ENCODE measurements at regions not wholly inside any gene's neighbourhood (a gene's known extent, or its start where the extent isn't known, plus 50 kb on each side); places are given as distances from the start of the nearest gene placed in this dataset.

DNA sequence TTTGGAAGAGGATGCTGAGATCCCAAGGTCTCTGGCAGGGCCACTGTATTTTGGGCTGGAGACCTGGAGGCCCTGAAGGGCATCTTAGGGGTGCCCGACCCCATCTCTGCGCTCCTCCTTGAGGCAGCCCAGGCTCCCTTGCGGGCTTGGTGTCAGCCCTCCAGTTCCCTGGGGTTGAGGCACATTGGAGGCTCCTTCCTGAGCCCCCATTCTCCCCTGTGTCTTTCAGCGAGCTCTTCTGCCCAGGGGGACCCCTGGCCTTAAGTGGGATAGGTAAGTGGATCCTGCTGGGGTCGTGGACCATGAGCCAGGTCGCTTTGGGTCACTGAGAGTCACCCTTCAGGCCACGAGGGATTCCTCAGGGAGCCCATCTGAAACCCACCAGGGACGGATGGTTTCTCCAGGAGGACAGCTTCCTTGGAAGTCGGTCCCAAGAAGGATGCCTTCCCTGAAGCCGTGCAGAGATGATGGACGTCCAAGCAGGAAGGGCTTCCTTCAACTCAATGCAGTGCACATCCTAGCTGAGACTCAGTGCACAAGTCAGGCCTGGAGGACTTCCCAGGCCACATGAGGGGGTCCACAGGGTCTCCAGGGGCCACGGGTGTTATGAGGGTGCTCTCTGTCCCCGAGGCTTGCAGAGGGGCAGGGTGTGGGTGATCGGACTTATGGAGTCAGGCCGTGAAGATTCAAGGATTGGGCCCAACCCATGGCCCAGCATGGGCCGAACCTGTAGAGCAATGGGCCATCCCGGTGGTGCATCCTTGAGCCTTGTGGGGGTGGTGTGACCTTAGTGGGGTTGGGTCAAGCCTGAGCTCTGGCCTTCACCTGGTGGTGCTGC is 224.3 kb downstream of the SNRPN start:
- peak; percentile 5 for DNase-seq (ENCODE audit: insufficient read length, low spot score)
- TF ChIP-seq POLR2A (IDR thresholded peaks at IDR 0.05; ENCODE audit: low read depth, low read length) (no peak), SPI1 (IDR thresholded peaks at IDR 0.05; ENCODE audit: low read depth, low read length) (no peak)
- no peak for FAIRE-seq

DNA sequence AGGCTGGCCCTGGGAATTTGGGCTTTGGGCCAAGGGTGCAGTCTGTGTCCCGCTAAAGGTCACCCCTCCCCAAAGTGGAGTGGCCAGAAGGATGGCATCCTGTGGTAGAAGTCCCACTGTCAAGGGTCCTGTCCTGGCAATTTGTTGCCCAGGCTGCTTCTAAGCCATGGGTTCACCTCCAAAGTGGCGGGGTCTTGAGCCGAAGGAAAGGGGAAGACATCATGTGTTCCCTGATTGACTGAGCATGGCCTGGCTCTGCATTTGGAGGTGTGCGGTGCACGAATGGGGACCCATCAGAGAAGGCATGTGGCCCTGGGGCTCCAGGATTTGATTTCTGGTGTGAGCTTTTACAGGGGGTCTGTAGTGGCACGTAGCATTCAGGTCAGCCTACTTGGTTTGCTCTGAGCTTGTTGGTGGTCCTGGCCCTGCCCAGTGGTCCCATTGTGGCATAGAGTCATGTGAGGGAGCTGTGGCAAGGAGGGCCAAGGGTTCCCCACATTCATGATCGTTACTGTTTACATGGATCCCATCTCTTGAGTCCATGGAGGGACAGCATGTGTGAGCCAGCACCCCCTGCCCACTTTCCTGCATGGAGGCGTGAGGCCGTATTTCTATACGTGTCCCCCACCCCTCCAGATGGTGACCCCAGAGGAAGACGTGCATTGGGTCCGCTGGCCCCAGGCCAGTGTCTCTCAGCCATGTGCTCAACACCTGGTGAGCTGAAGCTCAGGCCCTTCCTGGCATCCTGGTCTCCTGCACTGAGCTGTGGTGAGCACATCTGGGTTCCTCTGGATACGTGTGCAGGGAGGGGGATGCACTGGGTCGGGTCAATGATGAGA is 225.1 kb downstream of the SNRPN start:
- peak; percentile 5 for DNase-seq (ENCODE audit: insufficient read length, low spot score)
- TF ChIP-seq POU2F2 (IDR thresholded peaks at IDR 0.05; ENCODE audit: low read depth, low read length) (no peak), TAF1 (IDR thresholded peaks at IDR 0.05; ENCODE audit: low read depth, low read length) (no peak), SPI1 (IDR thresholded peaks at IDR 0.05; ENCODE audit: low read depth, low read length) (no peak), POLR2A (IDR thresholded peaks at IDR 0.05; ENCODE audit: low read depth, low read length) (no peak), POLR2AphosphoS5 (IDR thresholded peaks at IDR 0.05; ENCODE audit: low read depth, low read length) (no peak), PAX5 (IDR thresholded peaks at IDR 0.05; ENCODE audit: insufficient read depth, low read length, severe bottlenecking) (no peak)
- no peak for FAIRE-seq

DNA sequence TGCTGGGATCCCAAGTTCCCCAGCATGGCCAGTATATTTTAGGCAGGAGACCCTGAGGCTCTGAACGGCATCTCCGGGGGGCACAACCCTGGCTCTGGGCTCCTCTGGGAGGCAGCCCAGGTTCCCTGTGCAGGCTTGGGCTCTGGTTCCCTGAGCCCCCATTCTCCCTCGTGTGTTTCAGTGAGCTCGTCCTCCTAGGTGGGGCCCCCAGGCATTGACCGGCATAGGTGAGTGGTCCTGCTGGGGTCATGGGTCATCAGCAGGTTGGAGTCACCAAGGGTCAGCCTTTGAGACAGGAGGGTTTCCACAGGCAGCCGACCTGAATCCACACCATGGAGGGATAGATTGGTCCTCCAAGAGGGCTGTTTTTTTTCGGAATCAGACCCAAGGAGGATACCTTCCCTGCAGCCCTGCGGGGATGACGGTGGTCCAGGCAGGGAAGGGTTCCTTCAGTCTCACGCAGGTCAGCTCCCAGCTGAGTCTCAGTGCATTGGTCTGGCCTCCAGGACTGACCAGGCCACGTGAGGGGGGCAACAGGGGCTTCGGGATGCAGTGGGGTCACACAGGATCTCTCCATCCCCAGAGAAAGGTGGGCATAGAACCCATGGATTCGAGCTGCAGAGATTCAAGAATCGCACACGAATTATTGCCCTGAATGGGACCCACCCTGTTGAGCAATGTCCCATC is 226.0 kb downstream of the SNRPN start:
- TF ChIP-seq POLR2AphosphoS5 (IDR thresholded peaks at IDR 0.05; ENCODE audit: low read depth, low read length) (no peak), POLR2A (IDR thresholded peaks at IDR 0.05; ENCODE audit: low read depth, low read length) (no peak), PAX5 (IDR thresholded peaks at IDR 0.05; ENCODE audit: insufficient read depth, low read length, severe bottlenecking) (no peak)
- FAIRE-seq (no peak), DNase-seq (ENCODE audit: insufficient read length, low spot score) (peak; percentile 4)

DNA sequence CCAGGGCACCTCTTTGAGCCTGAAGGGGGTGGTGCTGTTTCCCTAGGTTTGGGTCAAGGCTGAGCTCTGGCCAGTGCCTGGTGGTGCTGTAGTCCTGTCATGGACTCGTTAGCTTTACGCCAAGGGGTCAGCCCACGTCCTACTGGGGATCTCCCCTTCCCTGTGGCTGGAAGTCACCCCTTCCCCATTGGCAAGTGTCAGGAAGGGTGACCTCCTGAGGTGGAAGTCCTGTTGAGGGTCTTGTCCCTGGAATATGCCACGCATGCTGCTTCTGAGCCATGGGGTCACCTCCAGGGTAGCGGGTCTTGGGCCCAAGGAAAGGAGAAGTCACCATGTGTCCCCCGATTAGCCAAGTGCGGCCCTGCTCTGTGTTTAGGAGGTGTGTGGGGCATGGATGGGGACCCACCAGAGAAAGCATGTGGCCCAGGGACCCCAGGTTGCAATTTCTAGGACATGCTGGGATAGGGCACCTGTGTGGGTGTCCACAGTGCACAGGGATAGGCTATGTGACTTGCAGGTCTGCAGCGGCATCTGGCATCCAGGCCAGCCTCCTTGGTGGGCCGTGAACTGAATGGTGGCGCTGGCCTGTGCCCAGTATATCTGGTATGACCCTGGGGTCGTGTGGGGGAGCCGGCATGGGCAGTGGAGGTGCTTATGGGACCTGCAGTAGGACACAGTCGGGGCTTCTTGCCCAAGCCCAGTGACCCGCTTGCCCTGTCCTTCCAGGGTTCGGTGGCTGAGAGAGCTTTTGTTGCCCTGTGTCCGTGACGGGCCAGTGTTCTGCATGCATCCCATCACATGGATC is 226.7 kb downstream of the SNRPN start:
- TF ChIP-seq POLR2A (IDR thresholded peaks at IDR 0.05; ENCODE audit: low read depth, low read length), result no peak
- TF ChIP-seq SPI1 (IDR thresholded peaks at IDR 0.05; ENCODE audit: low read depth, low read length), result no peak
- TF ChIP-seq TAF1 (IDR thresholded peaks at IDR 0.05; ENCODE audit: low read depth, low read length), result no peak
- no peak for TF ChIP-seq POU2F2 (IDR thresholded peaks at IDR 0.05; ENCODE audit: low read depth, low read length)
- TF ChIP-seq PAX5 (IDR thresholded peaks at IDR 0.05; ENCODE audit: insufficient read depth, low read length, severe bottlenecking), result no peak
- TF ChIP-seq POLR2AphosphoS5 (IDR thresholded peaks at IDR 0.05; ENCODE audit: low read depth, low read length), result no peak
- no peak for DNase-seq (ENCODE audit: insufficient read length, low spot score)
- FAIRE-seq, result no peak

DNA sequence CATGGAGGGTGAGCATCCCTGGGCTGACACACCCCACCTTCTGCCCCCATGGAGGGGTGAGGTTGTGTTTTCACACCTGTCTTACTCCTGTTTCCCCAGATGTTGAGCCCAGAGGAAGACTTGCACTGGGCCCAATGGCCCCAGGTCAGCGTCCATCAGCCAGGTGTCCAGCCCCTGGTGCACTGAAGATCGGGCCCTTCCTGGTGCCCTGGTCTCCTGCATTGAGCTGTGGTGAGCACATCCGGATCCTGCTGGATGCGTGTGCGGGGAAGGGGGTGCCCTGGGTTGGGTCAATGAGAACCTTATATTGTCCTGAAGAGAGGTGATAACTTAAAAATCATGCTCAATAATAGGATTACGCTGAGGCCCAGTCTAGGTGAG is 227.3 kb downstream of the SNRPN start:
- TF ChIP-seq SPI1 (IDR thresholded peaks at IDR 0.05; ENCODE audit: low read depth, low read length) (no peak), POLR2A (IDR thresholded peaks at IDR 0.05; ENCODE audit: low read depth, low read length) (no peak), TAF1 (IDR thresholded peaks at IDR 0.05; ENCODE audit: low read depth, low read length) (no peak), POU2F2 (IDR thresholded peaks at IDR 0.05; ENCODE audit: low read depth, low read length) (no peak), POLR2AphosphoS5 (IDR thresholded peaks at IDR 0.05; ENCODE audit: low read depth, low read length) (no peak), PAX5 (IDR thresholded peaks at IDR 0.05; ENCODE audit: insufficient read depth, low read length, severe bottlenecking) (no peak)
- FAIRE-seq, result no peak

DNA sequence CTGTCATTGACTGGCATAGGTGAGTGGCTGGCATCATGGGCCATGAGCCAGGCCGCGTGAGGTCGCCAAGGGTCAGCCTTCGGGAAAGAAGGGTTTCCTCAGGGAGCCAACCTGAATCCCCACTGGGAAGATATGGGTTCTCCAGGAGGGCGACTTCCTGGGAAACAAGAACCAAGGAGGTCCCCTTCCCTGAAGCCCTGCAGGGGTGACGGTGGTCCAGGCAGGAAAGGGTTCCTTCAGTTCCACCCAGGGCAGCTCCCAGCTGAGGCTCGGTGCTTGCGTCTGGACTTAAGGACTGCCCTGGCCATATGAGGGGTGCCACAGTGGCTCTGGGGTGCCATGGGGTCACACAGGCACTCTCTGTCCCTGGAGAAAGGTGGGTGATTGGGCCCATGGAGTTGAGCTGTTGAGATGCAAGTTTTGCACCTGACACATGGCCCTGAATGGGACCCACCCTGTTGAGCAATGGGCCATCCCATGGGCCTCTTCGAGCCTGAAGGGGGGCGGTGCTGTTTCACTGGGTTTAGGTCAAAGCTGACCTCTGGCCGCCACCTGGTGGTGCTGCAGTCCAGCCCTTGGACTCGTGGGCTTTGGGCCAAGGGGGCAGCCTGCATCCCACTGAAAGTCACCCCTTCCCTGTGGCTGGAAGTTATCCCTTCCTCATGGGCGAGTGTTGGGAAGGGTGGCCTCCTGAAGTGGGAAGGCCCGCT is 228.1 kb downstream of the SNRPN start:
- TF ChIP-seq POU2F2 (IDR thresholded peaks at IDR 0.05; ENCODE audit: low read depth, low read length) (no peak), POLR2AphosphoS5 (IDR thresholded peaks at IDR 0.05; ENCODE audit: low read depth, low read length) (no peak), PAX5 (IDR thresholded peaks at IDR 0.05; ENCODE audit: insufficient read depth, low read length, severe bottlenecking) (no peak), TAF1 (IDR thresholded peaks at IDR 0.05; ENCODE audit: low read depth, low read length) (no peak)
- DNase-seq (ENCODE audit: insufficient read length, low spot score) (no peak), FAIRE-seq (no peak)

More for the DNA sequence above, 227.3 kb downstream of the SNRPN start:
- no peak for DNase-seq (ENCODE audit: insufficient read length, low spot score)

DNA sequence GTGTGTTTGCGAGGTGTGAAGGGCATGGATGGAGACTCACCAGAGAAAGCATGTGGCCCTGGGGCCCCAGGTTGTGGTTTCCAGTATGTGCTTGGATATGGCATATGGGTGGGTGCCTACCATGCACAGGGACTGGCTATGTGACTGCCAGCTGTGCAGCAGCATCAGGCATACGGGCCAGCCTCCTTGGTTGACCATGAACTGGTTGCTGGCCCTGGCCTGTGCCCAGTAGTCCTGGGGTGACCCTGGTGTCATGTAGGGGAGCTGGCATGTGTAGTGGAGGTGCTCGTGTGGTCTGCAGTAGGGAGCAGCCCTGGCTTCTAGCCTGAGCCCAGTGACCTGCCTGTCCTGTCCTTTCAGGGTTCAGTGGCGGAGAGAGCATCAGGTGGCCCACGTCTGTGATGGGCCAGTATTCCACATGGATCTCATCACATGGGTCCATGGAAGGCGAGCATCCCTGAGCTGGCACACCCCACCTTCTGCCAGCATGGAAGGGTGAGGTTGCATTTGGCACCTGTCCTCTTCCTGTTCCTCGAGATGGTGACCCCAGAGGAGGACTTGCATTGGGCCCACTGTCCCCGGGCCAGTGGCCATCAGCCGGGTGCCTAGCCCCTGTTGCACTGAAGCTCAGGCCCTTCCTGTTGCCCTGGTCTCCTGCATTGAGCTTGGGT is 228.9 kb downstream of the SNRPN start:
- DNase-seq (ENCODE audit: insufficient read length, low spot score) (no peak), FAIRE-seq (no peak)
- TF ChIP-seq POLR2A (IDR thresholded peaks at IDR 0.05; ENCODE audit: low read depth, low read length) (no peak), POLR2AphosphoS5 (IDR thresholded peaks at IDR 0.05; ENCODE audit: low read depth, low read length) (no peak), TAF1 (IDR thresholded peaks at IDR 0.05; ENCODE audit: low read depth, low read length) (no peak), POU2F2 (IDR thresholded peaks at IDR 0.05; ENCODE audit: low read depth, low read length) (no peak), PAX5 (IDR thresholded peaks at IDR 0.05; ENCODE audit: insufficient read depth, low read length, severe bottlenecking) (no peak), SPI1 (IDR thresholded peaks at IDR 0.05; ENCODE audit: low read depth, low read length) (no peak)

Measured in GM12891 (cell line).